ENCODE measurements at regions not wholly inside any gene's neighbourhood (a gene's known extent, or its start where the extent isn't known, plus 50 kb on each side); places are given as distances from the start of the nearest gene placed in this dataset.

DNA sequence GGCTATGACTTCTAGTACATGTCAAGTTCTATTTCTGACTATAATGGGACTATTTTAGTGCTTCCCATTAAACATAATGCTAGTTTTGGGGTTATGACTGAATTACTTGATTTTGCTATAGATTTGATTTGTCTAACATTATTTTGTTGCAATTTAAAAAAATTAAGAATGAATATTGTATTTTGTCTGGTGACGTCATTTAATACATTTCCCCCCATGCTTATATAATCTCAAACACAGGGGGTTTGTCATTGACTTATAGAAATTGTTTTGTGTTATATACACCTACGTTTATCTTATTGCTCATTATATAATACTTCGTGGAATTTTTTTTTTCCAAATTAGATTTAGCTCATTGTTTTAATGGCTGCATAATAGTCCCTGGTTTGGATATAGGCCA lies 270.3 kb upstream of the VLDLR start:
- Histone ChIP-seq H2AFZ (ENCODE audit: low read depth, low read length) (no peak overlapping the region), H3K36me3 (ENCODE audit: insufficient read depth, low read length) (no peaks in the 10 kb centered on the region), H3K4me3 (ENCODE audit: insufficient read depth, low read depth, low read length) (no peak overlapping the region), H3K27ac (ENCODE audit: low read depth, low read length) (no peak overlapping the region), H3K9ac (ENCODE audit: low read length) (no peak overlapping the region), H3K4me2 (ENCODE audit: low read length) (no peak overlapping the region), H3K27me3 (ENCODE audit: insufficient read depth, low read length) (no peaks in the 10 kb centered on the region), H3K9me3 (ENCODE audit: insufficient read depth, low read depth, low read length) (no peaks in the 10 kb centered on the region), H4K20me1 (ENCODE audit: insufficient read depth, low read length) (no peaks in the 10 kb centered on the region), H3K79me2 (ENCODE audit: insufficient read depth, low read length) (no peaks in the 10 kb centered on the region), H3K4me1 (ENCODE audit: insufficient read depth, low read length) (no peaks in the 10 kb centered on the region)
- Mint-ChIP-seq H3K27ac (ENCODE audit: unreplicated experiment) (no peak overlapping the region), H3K4me3 (ENCODE audit: unreplicated experiment) (no peak overlapping the region), H3K9me3 (ENCODE audit: unreplicated experiment) (peaks cover 3% of the 10 kb centered on the region), H3K36me3 (ENCODE audit: low read depth, unreplicated experiment) (no peaks in the 10 kb centered on the region), H3K27me3 (ENCODE audit: low read depth, unreplicated experiment) (peaks cover 5% of the 10 kb centered on the region), H3K4me1 (ENCODE audit: low read depth, unreplicated experiment) (peaks cover 5% of the 10 kb centered on the region)
- no peak for TF ChIP-seq EZH2 (IDR thresholded peaks at IDR 0.05; ENCODE audit: insufficient read depth, low read length)
- TF ChIP-seq, protein P1, sequence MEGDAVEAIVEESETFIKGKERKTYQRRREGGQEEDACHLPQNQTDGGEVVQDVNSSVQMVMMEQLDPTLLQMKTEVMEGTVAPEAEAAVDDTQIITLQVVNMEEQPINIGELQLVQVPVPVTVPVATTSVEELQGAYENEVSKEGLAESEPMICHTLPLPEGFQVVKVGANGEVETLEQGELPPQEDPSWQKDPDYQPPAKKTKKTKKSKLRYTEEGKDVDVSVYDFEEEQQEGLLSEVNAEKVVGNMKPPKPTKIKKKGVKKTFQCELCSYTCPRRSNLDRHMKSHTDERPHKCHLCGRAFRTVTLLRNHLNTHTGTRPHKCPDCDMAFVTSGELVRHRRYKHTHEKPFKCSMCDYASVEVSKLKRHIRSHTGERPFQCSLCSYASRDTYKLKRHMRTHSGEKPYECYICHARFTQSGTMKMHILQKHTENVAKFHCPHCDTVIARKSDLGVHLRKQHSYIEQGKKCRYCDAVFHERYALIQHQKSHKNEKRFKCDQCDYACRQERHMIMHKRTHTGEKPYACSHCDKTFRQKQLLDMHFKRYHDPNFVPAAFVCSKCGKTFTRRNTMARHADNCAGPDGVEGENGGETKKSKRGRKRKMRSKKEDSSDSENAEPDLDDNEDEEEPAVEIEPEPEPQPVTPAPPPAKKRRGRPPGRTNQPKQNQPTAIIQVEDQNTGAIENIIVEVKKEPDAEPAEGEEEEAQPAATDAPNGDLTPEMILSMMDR (IDR thresholded peaks at IDR 0.05; ENCODE audit: insufficient read depth, low read depth, low read length): no peak
- FAIRE-seq (no peak), DNase-seq (ENCODE audit: low read depth) (no peak)

DNA sequence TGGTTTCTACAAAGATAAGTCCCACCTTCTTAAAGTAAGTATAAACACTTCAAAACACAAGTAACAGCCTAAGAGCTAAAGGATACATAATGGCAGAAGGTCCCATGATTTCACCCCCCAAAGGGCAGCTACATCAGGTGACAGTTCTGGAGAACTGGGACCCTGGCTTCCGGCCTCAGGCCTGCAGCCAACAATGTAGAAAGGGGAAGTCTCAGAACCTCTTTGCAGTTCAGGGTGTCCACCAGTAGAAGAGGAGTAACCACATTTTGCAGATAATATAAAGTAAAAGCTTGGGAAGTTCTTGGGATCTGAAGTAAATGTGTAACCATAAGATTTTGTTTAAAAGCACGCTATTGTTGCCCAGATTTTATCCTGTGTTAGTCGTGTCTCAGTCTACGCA lies 267.4 kb upstream of the VLDLR start:
- H3K9me3 Mint-ChIP-seq (ENCODE audit: unreplicated experiment): peaks cover 3% of the 10 kb centered on the region
- H4K20me1 ChIP-seq (ENCODE audit: insufficient read depth, low read length): no peaks in the 10 kb centered on the region
- no peak overlapping the region for H2AFZ ChIP-seq (ENCODE audit: low read depth, low read length)
- no peak for TF ChIP-seq EZH2 (IDR thresholded peaks at IDR 0.05; ENCODE audit: insufficient read depth, low read length)
- TF ChIP-seq, protein P1 (IDR thresholded peaks at IDR 0.05; ENCODE audit: insufficient read depth, low read depth, low read length): no peak
- H3K4me3 ChIP-seq (ENCODE audit: insufficient read depth, low read depth, low read length): no peak overlapping the region
- no peaks in the 10 kb centered on the region for H3K27me3 ChIP-seq (ENCODE audit: insufficient read depth, low read length)
- DNase-seq (ENCODE audit: low read depth) (no peak), FAIRE-seq (no peak)
- H3K79me2 ChIP-seq (ENCODE audit: insufficient read depth, low read length): no peaks in the 10 kb centered on the region
- no peak overlapping the region for H3K27ac ChIP-seq (ENCODE audit: low read depth, low read length)
- H3K36me3 ChIP-seq (ENCODE audit: insufficient read depth, low read length): no peaks in the 10 kb centered on the region
- H3K9me3 ChIP-seq (ENCODE audit: insufficient read depth, low read depth, low read length): no peaks in the 10 kb centered on the region
- H3K27ac Mint-ChIP-seq (ENCODE audit: unreplicated experiment): no peak overlapping the region
- no peak overlapping the region for H3K4me3 Mint-ChIP-seq (ENCODE audit: unreplicated experiment)
- no peak overlapping the region for H3K9ac ChIP-seq (ENCODE audit: low read length)
- no peak overlapping the region for H3K4me2 ChIP-seq (ENCODE audit: low read length)
- no peaks in the 10 kb centered on the region for H3K36me3 Mint-ChIP-seq (ENCODE audit: low read depth, unreplicated experiment)
- H3K4me1 ChIP-seq (ENCODE audit: insufficient read depth, low read length): no peaks in the 10 kb centered on the region
- peaks cover 5% of the 10 kb centered on the region for H3K4me1 Mint-ChIP-seq (ENCODE audit: low read depth, unreplicated experiment)
- peaks cover 7% of the 10 kb centered on the region for H3K27me3 Mint-ChIP-seq (ENCODE audit: low read depth, unreplicated experiment)

DNA sequence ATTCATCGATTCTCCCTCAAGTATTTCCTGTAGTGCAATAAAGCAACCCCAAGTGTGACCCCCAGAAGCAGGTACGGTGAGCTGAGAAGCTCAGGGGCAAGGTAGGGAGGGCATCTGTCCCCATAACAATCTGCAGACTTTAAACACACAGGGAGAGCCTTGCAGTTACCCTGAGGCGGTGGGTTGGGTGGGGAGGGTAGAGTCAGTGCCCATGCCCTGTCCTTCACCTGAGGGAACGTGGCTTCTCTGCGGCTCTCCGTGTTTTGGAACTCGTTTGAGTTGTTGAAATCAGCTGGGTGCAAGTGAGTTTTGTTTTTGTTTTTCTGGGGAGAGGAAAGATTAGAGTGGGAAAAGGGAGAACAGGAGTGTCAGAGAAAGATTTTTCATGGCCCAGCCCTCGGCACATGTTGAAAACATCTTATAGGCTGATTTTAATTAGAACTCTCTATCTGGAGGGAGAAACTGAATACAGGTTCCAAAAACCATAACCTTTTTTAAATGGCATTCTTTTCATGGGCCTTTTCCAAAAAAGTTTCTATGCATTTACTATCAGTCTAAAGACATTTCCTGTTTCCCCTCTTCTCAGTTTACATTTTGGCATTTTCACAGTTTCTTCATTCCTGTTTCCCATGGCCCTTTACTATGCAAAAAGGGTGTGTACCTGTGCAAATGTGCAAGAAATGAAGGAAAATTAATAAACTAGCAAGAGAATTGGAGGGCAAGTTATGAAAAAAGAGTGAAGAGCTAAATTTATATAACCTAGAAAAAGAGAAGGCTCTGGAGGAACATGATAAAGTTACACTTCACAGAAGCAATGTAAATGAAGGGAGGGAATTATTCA lies 266.5 kb upstream of the VLDLR start:
- TF ChIP-seq, protein P1 (IDR thresholded peaks at IDR 0.05; ENCODE audit: insufficient read depth, low read depth, low read length): no peak
- TF ChIP-seq EZH2 (IDR thresholded peaks at IDR 0.05; ENCODE audit: insufficient read depth, low read length): no peak
- H4K20me1 ChIP-seq (ENCODE audit: insufficient read depth, low read length): no peaks in the 10 kb centered on the region
- Mint-ChIP-seq H3K27me3 (ENCODE audit: low read depth, unreplicated experiment) (peaks cover 12% of the 10 kb centered on the region), H3K36me3 (ENCODE audit: low read depth, unreplicated experiment) (no peaks in the 10 kb centered on the region), H3K27ac (ENCODE audit: unreplicated experiment) (no peak overlapping the region), H3K4me1 (ENCODE audit: low read depth, unreplicated experiment) (peaks cover 5% of the 10 kb centered on the region), H3K4me3 (ENCODE audit: unreplicated experiment) (no peak overlapping the region), H3K9me3 (ENCODE audit: unreplicated experiment) (peaks cover 3% of the 10 kb centered on the region)
- H3K4me1 ChIP-seq (ENCODE audit: insufficient read depth, low read length): no peaks in the 10 kb centered on the region
- DNase-seq (ENCODE audit: low read depth): no peak
- no peaks in the 10 kb centered on the region for H3K36me3 ChIP-seq (ENCODE audit: insufficient read depth, low read length)
- FAIRE-seq: no peak
- no peak overlapping the region for H3K27ac ChIP-seq (ENCODE audit: low read depth, low read length)
- H3K4me2 ChIP-seq (ENCODE audit: low read length): no peak overlapping the region
- H2AFZ ChIP-seq (ENCODE audit: low read depth, low read length): no peak overlapping the region
- H3K9me3 ChIP-seq (ENCODE audit: insufficient read depth, low read depth, low read length): no peaks in the 10 kb centered on the region
- no peak overlapping the region for H3K9ac ChIP-seq (ENCODE audit: low read length)
- H3K27me3 ChIP-seq (ENCODE audit: insufficient read depth, low read length): no peaks in the 10 kb centered on the region
- no peak overlapping the region for H3K4me3 ChIP-seq (ENCODE audit: insufficient read depth, low read depth, low read length)
- H3K79me2 ChIP-seq (ENCODE audit: insufficient read depth, low read length): no peaks in the 10 kb centered on the region

All from astrocyte (in vitro differentiated cells and primary cell).